HG02571 (cell line): ENCODE measurements at regions not wholly inside any gene's neighbourhood (a gene's known extent, or its start where the extent isn't known, plus 50 kb on each side); places are given as distances from the start of the nearest gene placed in this dataset.

Experiments
- ATAC-seq: cut with Tn5 transposase; IDR thresholded peaks from one replicate; pipeline ENCODE4 v1.9.1; 2021; ENCODE audit warnings: mild to moderate bottlenecking, moderate library complexity; ENCODE audit not compliant: unreplicated experiment

DNA sequence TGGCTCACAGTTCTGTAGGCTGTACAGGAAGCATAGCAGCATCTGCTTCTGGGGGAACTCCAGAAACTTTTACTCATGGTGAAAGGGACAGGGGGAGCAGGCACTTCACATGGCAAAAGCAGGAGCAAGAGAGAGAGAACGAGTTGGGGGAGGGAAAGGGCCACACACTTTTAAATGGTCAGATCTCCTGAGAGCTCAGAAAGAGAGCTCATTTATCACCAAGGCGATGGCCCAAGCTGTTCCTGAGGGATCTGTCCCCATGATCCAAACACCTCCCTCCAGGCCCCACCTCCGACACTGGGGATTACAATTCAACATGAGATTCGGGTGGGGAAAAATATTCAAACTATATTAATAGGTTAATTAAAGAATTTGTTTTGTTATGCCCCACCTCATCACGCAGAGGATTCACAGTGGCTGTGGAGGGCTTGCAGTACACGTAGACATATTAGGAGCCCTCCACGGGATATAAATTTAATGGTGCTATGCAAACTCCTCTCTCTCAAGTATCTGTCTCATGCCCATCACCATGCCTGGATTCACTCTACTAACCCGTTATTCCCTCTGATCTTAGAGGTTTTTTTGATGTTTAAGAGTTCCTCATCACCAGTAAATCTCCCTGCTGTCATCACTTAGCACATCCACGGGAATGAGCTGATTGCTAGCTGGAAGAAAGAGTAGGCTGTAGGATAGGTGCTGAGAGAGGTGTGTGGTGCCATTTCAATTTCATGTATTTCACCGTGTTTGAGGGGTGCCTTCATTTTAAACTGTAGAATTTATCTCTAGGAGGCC lies 84.5 kb upstream of the ARHGAP28 start:
- no peak for ATAC-seq

DNA sequence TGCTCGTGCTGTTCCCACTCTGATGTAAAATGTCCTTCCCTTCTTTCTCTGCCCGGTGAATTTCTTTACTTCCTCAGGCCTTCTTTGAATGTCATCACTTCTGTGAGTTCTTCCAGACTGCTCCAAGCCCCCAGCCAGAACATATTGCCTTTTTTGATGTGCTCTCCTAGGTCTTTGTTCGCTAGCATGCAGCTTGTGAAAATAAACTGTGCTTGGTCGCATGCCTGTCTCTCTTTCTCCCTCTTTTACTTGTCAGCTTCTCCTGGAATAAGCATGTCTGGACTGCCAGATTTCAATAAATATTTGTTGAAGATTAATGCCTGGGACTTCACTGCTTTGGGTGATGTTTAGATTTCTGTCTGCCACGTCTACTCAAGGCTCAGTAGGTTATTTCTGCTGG lies 82.7 kb upstream of the ARHGAP28 start:
- ATAC-seq = no peak

DNA sequence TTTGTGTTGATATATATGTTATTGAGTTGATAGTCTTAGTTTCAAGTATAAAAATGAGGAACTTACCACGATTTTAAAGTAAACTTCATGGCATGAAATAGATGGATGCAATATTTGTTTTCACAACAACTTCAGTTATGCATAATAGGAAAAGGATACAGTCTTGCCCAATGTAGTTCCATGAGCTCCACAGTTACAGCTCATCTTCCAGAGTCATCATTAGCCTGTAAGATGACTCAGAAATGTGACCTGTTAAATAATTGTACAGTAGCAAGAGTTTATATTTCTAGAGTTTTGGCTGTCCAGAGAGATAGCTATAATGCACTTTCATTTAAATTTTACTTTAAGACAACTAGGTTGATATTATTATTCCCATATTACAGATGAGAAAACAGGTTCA lies 80.9 kb upstream of the ARHGAP28 start:
- no peak for ATAC-seq

GRCh38 chr18:6649421-6650126 lies 79.9 kb upstream of the ARHGAP28 start:
- ATAC-seq = no peak

- ATAC-seq = no peak
Observed at GRCh38 chr18:6650127-6650507, 79.4 kb upstream of the ARHGAP28 start.

- ATAC-seq = no peak
Observed at GRCh38 chr18:6650747-6651146, 78.8 kb upstream of the ARHGAP28 start.

- ATAC-seq = no peak
Observed at GRCh38 chr18:6652098-6652497, 77.4 kb upstream of the ARHGAP28 start.

DNA sequence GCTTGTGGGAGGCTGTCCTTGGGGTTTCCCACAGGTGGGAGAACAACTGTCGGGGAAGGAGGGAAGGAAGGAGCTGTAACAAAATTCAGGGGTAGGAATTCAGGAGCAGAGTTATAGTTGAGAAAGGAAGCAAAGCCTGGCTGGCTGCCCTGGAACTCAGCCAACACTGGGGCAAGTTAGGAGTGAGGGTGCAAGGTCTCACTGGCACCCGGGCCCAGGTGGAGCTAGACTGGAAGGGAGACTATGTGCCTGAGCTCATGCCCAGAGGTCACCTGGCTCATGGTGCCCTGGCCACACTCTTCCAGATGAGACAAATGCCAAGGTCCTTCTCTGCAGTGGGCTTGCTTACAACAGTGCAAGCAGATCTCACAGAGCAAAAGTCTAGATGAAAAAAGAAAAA lies 75.6 kb upstream of the ARHGAP28 start:
- no peak for ATAC-seq

GRCh38 chr18:6659963-6660725 lies 69.4 kb upstream of the ARHGAP28 start:
- no peak for ATAC-seq

DNA sequence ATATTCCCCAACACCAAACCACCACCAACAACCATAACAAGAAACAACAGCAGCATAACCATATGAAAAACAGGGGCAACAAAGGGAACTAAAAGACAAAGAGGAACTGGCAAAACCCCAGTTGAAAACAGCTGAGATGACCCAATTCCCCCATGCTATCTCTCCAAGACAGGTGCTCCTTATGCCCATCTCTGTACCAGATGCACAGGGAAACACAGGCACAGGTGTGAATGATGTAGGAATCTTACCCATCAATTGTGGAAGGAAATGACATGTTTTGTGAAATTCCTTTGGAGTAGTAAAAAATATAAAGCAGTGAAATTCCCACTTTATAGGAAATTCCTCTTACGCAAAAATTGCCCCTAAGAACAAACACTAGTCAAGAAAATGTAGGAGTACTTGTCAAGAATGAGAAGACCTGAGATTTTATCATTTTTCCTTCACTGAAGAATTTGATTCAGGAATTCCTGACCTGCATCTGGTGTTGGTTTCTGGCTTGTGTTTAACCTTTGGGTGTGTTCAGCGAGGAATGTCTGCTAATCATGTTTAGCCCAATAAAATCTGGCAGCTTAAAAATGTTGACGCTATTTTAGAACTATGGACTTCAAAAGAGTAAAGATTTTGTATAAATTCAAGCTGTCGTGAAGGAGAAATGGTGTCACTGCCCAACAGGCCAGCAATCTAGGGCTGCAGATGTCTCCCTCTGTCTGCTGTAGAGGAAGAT lies 67.7 kb upstream of the ARHGAP28 start:
- ATAC-seq = no peak

- no peak for ATAC-seq
Observed at GRCh38 chr18:6666012-6666685, 63.4 kb upstream of the ARHGAP28 start.

DNA sequence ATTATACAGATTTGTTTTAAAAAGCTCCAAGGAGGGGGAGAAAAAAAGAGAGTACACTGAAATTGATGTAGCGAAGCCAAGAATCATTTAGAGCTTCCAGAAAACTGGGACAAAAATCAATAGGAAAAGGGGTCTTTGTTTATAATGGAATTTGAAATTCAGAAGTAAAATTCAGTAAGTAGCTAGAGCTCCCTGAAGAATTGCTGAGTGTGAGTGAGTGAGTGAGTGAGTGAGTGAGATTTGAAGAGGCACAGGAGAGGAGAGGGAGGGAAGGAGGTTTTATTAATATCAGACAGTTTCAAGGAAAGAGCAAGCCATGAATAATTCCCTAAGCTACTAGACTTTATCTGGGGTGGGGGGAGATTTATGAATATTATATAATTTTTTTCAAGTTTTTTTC lies 60.7 kb upstream of the ARHGAP28 start:
- ATAC-seq = no peak

GRCh38 chr18:6672821-6673308 lies 56.7 kb upstream of the ARHGAP28 start:
- no peak for ATAC-seq

DNA sequence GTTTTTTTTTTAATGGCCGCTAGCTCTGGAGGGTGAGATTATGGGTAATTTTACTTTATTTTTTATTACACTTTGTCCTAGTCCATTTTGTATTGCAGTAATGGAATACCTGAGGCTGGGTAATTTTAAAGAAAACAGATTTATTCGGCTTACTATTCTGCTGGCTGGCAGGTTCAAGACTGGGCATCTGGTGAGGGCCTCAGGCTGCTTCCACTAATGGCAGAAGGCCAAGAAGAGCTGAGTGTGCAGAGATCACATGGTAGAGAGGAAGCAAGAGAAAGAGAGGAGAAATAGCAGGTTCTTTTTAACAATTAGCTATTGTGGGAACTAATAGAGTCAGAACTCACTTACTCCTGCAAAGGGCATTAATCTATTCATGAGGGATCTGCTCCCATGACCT lies 52.4 kb upstream of the ARHGAP28 start:
- no peak for ATAC-seq

- no peak for ATAC-seq
Observed at GRCh38 chr18:6679201-6679600, 50.3 kb upstream of the ARHGAP28 start.
